DND-41 (cell line): ENCODE measurements at regions not wholly inside any gene's neighbourhood (a gene's known extent, or its start where the extent isn't known, plus 50 kb on each side); places are given as distances from the start of the nearest gene placed in this dataset.

Experiments
- CTCF ChIP-seq: IDR thresholded peaks from 2 replicates; pipeline ENCODE4 v1.5.1; 2012; ENCODE audit warnings: borderline replicate concordance, low read length, moderate library complexity, mild to moderate bottlenecking; ENCODE audit not compliant: poor library complexity, severe bottlenecking; ENCODE audit errors: extremely low read depth
- EZH2 ChIP-seq: IDR thresholded peaks from 3 replicates; pipeline ENCODE4 v1.6.1; 2012; ENCODE audit warnings: borderline replicate concordance, low read depth, mild to moderate bottlenecking, moderate library complexity, low read length, inconsistent platforms; ENCODE audit not compliant: severe bottlenecking

DNA sequence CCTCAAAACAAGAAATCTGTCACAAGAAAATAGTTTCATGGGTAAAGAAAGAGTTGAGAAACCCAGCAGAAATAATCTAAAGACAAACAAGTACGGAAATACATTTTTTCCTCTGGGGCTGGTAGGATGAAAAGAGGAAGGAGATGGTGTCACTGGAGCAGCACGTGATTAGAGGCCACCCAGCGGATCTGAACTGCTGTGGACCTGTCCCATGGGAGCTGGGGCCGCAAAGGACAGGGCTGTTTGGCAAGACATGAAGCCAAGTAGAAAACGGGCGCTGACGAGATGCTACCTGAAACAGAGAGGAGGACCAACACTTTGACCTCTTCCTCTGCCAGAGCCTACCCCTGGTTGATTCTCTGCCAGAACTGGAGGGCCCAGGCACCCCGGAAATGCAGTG is 295.4 kb upstream of the ATP5MC3 start:
- no peak for TF ChIP-seq CTCF
- no peak for TF ChIP-seq EZH2
